ENCODE measurements at regions not wholly inside any gene's neighbourhood (a gene's known extent, or its start where the extent isn't known, plus 50 kb on each side); places are given as distances from the start of the nearest gene placed in this dataset.

- 63 to 68% methylated on average over 2 of the region's 2 CpGs for WGBS, 2 donors
- Histone ChIP-seq H3K36me3 (ENCODE audit: low read depth, missing control alignments) (no peaks in the 10 kb centered on the region), H3K27me3 (no peaks in the 10 kb centered on the region), H3K27ac (no peak overlapping the region), H3K9me3 (no peaks in the 10 kb centered on the region), H3K4me3 (peak overlapping the region in 1 of 2 donors; percentile 17), H3K4me1 (no peaks in the 10 kb centered on the region)
- intact Hi-C loops (cut with DNase I; ENCODE audit: low total_unique reads), result no loop called here
- TF ChIP-seq, protein P1, sequence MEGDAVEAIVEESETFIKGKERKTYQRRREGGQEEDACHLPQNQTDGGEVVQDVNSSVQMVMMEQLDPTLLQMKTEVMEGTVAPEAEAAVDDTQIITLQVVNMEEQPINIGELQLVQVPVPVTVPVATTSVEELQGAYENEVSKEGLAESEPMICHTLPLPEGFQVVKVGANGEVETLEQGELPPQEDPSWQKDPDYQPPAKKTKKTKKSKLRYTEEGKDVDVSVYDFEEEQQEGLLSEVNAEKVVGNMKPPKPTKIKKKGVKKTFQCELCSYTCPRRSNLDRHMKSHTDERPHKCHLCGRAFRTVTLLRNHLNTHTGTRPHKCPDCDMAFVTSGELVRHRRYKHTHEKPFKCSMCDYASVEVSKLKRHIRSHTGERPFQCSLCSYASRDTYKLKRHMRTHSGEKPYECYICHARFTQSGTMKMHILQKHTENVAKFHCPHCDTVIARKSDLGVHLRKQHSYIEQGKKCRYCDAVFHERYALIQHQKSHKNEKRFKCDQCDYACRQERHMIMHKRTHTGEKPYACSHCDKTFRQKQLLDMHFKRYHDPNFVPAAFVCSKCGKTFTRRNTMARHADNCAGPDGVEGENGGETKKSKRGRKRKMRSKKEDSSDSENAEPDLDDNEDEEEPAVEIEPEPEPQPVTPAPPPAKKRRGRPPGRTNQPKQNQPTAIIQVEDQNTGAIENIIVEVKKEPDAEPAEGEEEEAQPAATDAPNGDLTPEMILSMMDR (IDR thresholded peaks at IDR 0.05), result no peak
- TF ChIP-seq POLR2A (IDR thresholded peaks at IDR 0.05), result no peak
- DNase-seq, result no peak
Observed at GRCh38 chr6:76532647-76533046, 460.2 kb upstream of the IMPG1 start.

- no peaks in the 10 kb centered on the region for H3K27me3 ChIP-seq
Observed at GRCh38 chr6:76518443-76518842, 446.0 kb upstream of the IMPG1 start.

DNA sequence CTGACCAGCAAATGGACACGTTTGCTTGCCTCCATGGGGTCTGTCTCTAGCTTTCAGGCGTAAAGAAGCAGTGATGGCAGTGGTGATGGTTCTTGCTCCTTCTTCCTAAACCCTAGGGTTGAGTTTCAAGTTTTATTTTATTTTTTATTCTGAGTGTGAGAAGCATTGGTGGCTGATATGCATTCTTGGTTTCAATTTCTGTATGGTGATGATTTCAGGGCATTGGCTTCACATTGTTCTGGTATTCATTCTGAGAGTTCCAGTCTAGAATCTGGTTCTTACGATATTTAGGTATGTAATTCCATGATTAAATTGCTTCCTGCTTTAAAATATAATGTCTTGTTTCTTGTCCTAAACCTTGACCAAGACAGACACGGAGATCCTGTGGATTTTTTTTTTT, 444.5 kb upstream of the IMPG1 start:
- no peaks in the 10 kb centered on the region for H3K36me3 ChIP-seq (ENCODE audit: low read depth, missing control alignments)
- TF ChIP-seq, protein P1 (IDR thresholded peaks at IDR 0.05), result no peak
- TF ChIP-seq POLR2A (IDR thresholded peaks at IDR 0.05), result no peak
- H3K4me3 ChIP-seq, result no peak overlapping the region
- no peaks in the 10 kb centered on the region for H3K27me3 ChIP-seq
- no peaks in the 10 kb centered on the region for H3K9me3 ChIP-seq
- no peak overlapping the region for H3K27ac ChIP-seq
- WGBS, 2 donors, result 49 to 73% methylated on average over 4 of the region's 4 CpGs
- intact Hi-C loops (cut with DNase I; ENCODE audit: low total_unique reads), result no loop called here
- H3K4me1 ChIP-seq, result no peaks in the 10 kb centered on the region
- no peak for DNase-seq

More at GRCh38 chr6:76518443-76518842, 446.0 kb upstream of the IMPG1 start:
- Histone ChIP-seq H3K4me1 (no peaks in the 10 kb centered on the region), H3K36me3 (ENCODE audit: low read depth, missing control alignments) (no peaks in the 10 kb centered on the region), H3K9me3 (no peaks in the 10 kb centered on the region), H3K4me3 (no peak overlapping the region), H3K27ac (no peak overlapping the region)
- intact Hi-C loops (cut with DNase I; ENCODE audit: low total_unique reads), result no loop called here
- no peak for TF ChIP-seq POLR2A (IDR thresholded peaks at IDR 0.05)
- TF ChIP-seq, protein P1 (IDR thresholded peaks at IDR 0.05), result no peak
- DNase-seq, result no peak

DNA sequence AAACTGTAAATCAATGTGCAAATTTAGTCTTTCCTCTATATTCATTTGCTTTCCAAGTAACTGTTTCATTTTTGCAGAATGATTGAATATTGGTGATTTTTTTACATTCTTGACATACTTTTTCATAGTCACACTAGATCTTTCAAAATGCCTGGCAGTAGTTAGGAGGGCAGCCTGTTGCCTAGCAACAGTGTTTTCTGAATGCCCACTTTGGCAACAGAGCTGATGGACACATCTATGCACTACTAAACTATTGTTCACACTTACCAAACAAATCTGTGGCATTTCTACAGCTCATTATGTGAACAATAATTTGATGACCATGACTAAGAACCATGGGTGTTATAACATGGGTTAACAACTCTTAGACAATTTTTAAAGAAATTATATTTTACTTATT, 438.0 kb upstream of the IMPG1 start:
- Histone ChIP-seq H3K27me3 (no peaks in the 10 kb centered on the region), H3K36me3 (ENCODE audit: low read depth, missing control alignments) (no peaks in the 10 kb centered on the region), H3K4me1 (no peaks in the 10 kb centered on the region), H3K27ac (no peak overlapping the region), H3K9me3 (no peaks in the 10 kb centered on the region), H3K4me3 (no peak overlapping the region)
- intact Hi-C loops (cut with DNase I; ENCODE audit: low total_unique reads), result no loop called here
- no peak for DNase-seq
- no peak for TF ChIP-seq POLR2A (IDR thresholded peaks at IDR 0.05)
- TF ChIP-seq, protein P1 (IDR thresholded peaks at IDR 0.05), result no peak

GRCh38 chr6:76509397-76509796, 436.9 kb upstream of the IMPG1 start:
- H3K9me3 ChIP-seq, result no peaks in the 10 kb centered on the region
- WGBS, 2 donors, result 76 to 83% methylated on average over 2 of the region's 2 CpGs
- DNase-seq, result no peak
- H3K4me1 ChIP-seq, result no peaks in the 10 kb centered on the region
- no peak overlapping the region for H3K4me3 ChIP-seq
- intact Hi-C loops (cut with DNase I; ENCODE audit: low total_unique reads), result no loop called here
- H3K27me3 ChIP-seq, result no peaks in the 10 kb centered on the region
- H3K36me3 ChIP-seq (ENCODE audit: low read depth, missing control alignments), result no peaks in the 10 kb centered on the region
- H3K27ac ChIP-seq, result no peak overlapping the region
- TF ChIP-seq, protein P1 (IDR thresholded peaks at IDR 0.05), result no peak
- TF ChIP-seq POLR2A (IDR thresholded peaks at IDR 0.05), result no peak
